WTC11 (cell line): ENCODE measurements at regions not wholly inside any gene's neighbourhood (a gene's known extent, or its start where the extent isn't known, plus 50 kb on each side); places are given as distances from the start of the nearest gene placed in this dataset.

Experiments
- ATAC-seq: fragments of 200-7000 bp; cut with Tn5 transposase; 2 replicates; pipeline ENCODE4 v1.10.0; 2021; ENCODE audit warnings: mild to moderate bottlenecking, moderate library complexity
- CTCF ChIA-PET: fragments of 300-600 bp; sonication (Branson Sonifier 250); formaldehyde crosslinking; loops from one replicate; lab custom pipeline; 2021; ENCODE audit warnings: antibody characterized with exemption; lab: Charles Lee
- POLR2A ChIA-PET: fragments of 350-600 bp; sonication (Branson Sonifier 250); formaldehyde crosslinking; loops from one replicate; lab custom pipeline; 2021; ENCODE audit warnings: antibody characterized with exemption; lab: Charles Lee
- DNase-seq: peaks from one replicate; pipeline ENCODE4 v3.0.0; 2021; ENCODE audit warnings: low spot score
- H3K27ac Mint-ChIP-seq: 2 replicates; pipeline ENCODE4 v1.8.0; 2021; ENCODE audit warnings: mixed read lengths
- H3K27me3 Mint-ChIP-seq: 2 replicates; pipeline ENCODE4 v1.8.0; 2021; ENCODE audit warnings: low read depth, mild to moderate bottlenecking, moderate library complexity, mixed read lengths
- H3K36me3 Mint-ChIP-seq: 2 replicates; pipeline ENCODE4 v1.8.0; 2021; ENCODE audit warnings: mixed read lengths
- H3K4me1 Mint-ChIP-seq: 2 replicates; pipeline ENCODE4 v1.8.0; 2022; ENCODE audit warnings: mixed read lengths
- H3K4me3 Mint-ChIP-seq: 2 replicates; pipeline ENCODE4 v1.8.0; 2021; ENCODE audit warnings: mild to moderate bottlenecking, moderate library complexity, mixed read lengths
- H3K9me3 Mint-ChIP-seq: 2 replicates; pipeline ENCODE4 v1.8.0; 2021; ENCODE audit warnings: mixed read lengths
- ATF1 ChIP-seq: sonication (generic); formaldehyde crosslinking; IDR thresholded peaks from 2 replicates; pipeline ENCODE4 v1.8.1; 2023; ENCODE audit warnings: mild to moderate bottlenecking, moderate library complexity, missing genetic modification reagents
- CREB1 ChIP-seq: sonication (generic); formaldehyde crosslinking; IDR thresholded peaks from 2 replicates; pipeline ENCODE4 v1.8.0; 2023; ENCODE audit warnings: mild to moderate bottlenecking, missing genetic modification reagents
- FOXK1 ChIP-seq: sonication (generic); formaldehyde crosslinking; IDR thresholded peaks from 2 replicates; pipeline ENCODE4 v1.8.0; 2022; ENCODE audit warnings: mild to moderate bottlenecking, moderate library complexity, missing genetic modification reagents
- FOXP4 ChIP-seq: sonication (generic); formaldehyde crosslinking; IDR thresholded peaks from 2 replicates; pipeline ENCODE4 v1.8.0; 2022; ENCODE audit warnings: mild to moderate bottlenecking, missing genetic modification reagents
- PREB ChIP-seq: sonication (generic); formaldehyde crosslinking; IDR thresholded peaks from 2 replicates; pipeline ENCODE4 v1.8.1; 2022; ENCODE audit warnings: mild to moderate bottlenecking, missing genetic modification reagents, moderate library complexity, borderline replicate concordance
- SOX15 ChIP-seq: fragments of 250-450 bp; sonication (Bioruptor Pico); IDR thresholded peaks from 2 replicates; pipeline ENCODE4 v1.9.0; 2021; ENCODE audit warnings: mild to moderate bottlenecking
- TCF7 ChIP-seq: sonication (generic); formaldehyde crosslinking; IDR thresholded peaks from 2 replicates; pipeline ENCODE4 v1.8.0; 2022; ENCODE audit warnings: mild to moderate bottlenecking, low read depth, missing genetic modification reagents, moderate library complexity
- TP53 ChIP-seq: sonication (generic); formaldehyde crosslinking; IDR thresholded peaks from 2 replicates; pipeline ENCODE4 v1.8.1; 2023; ENCODE audit warnings: mild to moderate bottlenecking, missing genetic modification reagents
- TF ChIP-seq, protein P1 (sequence below): fragments of 200-600 bp; IDR thresholded peaks from 2 replicates; pipeline ENCODE4 v1.8.0; 2022; ENCODE audit warnings: antibody characterized with exemption
- TF ChIP-seq, protein P2 (sequence below): fragments of 250-450 bp; sonication (Bioruptor Pico); IDR thresholded peaks from 2 replicates; pipeline ENCODE4 v1.9.0; 2021; ENCODE audit warnings: mild to moderate bottlenecking
- TF ChIP-seq, protein P3 (sequence below): sonication (generic); formaldehyde crosslinking; IDR thresholded peaks from 2 replicates; pipeline ENCODE4 v1.8.1; 2022; ENCODE audit warnings: mild to moderate bottlenecking, moderate library complexity, missing genetic modification reagents
- TF ChIP-seq, protein P4 (sequence below): sonication (generic); formaldehyde crosslinking; conservative IDR thresholded peaks from 2 replicates; pipeline ENCODE4 v1.8.1; 2022; ENCODE audit warnings: mild to moderate bottlenecking, missing genetic modification reagents

DNA sequence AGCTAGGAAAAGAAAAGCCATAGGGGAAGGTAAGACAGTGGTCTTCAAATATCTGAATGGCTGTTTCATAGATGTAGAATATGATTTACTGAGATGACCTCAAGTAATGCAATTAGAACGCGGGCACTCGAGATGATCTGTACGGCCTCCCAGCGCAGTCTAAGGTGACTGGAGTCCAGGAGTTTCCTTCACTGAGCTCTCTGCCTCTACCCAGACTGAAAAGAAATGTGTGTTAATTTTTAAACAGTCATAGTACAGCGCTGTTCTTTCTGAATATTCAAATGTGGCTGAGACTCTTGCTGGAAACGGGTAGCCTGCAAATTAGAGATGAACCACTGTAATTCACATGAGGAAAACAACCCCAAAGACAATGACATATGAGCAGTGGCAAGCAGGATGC, 562.4 kb upstream of the AUTS2 start (continued):
- TF ChIP-seq, protein P1, sequence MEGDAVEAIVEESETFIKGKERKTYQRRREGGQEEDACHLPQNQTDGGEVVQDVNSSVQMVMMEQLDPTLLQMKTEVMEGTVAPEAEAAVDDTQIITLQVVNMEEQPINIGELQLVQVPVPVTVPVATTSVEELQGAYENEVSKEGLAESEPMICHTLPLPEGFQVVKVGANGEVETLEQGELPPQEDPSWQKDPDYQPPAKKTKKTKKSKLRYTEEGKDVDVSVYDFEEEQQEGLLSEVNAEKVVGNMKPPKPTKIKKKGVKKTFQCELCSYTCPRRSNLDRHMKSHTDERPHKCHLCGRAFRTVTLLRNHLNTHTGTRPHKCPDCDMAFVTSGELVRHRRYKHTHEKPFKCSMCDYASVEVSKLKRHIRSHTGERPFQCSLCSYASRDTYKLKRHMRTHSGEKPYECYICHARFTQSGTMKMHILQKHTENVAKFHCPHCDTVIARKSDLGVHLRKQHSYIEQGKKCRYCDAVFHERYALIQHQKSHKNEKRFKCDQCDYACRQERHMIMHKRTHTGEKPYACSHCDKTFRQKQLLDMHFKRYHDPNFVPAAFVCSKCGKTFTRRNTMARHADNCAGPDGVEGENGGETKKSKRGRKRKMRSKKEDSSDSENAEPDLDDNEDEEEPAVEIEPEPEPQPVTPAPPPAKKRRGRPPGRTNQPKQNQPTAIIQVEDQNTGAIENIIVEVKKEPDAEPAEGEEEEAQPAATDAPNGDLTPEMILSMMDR: no peak
- TF ChIP-seq ATF1 (CRISPR knock-in tag): no peak

GRCh38 chr7:69036301-69036700, 562.0 kb upstream of the AUTS2 start:
- Mint-ChIP-seq H3K36me3 (no peaks in the 10 kb centered on the region), H3K27ac (no peak overlapping the region), H3K4me1 (no peaks in the 10 kb centered on the region), H3K4me3 (no peak overlapping the region), H3K27me3 (no peaks in the 10 kb centered on the region), H3K9me3 (no peaks in the 10 kb centered on the region)
- DNase-seq (no peak), ATAC-seq (no peak)
- ChIA-PET POLR2A (no interaction called here), CTCF (no interaction called here)
- no peak for TF ChIP-seq FOXK1 (CRISPR knock-in tag)
- TF ChIP-seq, protein P2, sequence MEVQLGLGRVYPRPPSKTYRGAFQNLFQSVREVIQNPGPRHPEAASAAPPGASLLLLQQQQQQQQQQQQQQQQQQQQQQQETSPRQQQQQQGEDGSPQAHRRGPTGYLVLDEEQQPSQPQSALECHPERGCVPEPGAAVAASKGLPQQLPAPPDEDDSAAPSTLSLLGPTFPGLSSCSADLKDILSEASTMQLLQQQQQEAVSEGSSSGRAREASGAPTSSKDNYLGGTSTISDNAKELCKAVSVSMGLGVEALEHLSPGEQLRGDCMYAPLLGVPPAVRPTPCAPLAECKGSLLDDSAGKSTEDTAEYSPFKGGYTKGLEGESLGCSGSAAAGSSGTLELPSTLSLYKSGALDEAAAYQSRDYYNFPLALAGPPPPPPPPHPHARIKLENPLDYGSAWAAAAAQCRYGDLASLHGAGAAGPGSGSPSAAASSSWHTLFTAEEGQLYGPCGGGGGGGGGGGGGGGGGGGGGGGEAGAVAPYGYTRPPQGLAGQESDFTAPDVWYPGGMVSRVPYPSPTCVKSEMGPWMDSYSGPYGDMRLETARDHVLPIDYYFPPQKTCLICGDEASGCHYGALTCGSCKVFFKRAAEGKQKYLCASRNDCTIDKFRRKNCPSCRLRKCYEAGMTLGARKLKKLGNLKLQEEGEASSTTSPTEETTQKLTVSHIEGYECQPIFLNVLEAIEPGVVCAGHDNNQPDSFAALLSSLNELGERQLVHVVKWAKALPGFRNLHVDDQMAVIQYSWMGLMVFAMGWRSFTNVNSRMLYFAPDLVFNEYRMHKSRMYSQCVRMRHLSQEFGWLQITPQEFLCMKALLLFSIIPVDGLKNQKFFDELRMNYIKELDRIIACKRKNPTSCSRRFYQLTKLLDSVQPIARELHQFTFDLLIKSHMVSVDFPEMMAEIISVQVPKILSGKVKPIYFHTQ: no peak

- peaks cover 16% of the 10 kb centered on the region for H3K9me3 Mint-ChIP-seq
- ATAC-seq: no peak
- no peak overlapping the region for H3K27ac Mint-ChIP-seq
- POLR2A ChIA-PET: no interaction called here
- CTCF ChIA-PET: no interaction called here
- TF ChIP-seq, protein P1: no peak
- no peak for TF ChIP-seq FOXP4 (CRISPR knock-in tag)
- no peak for TF ChIP-seq CREB1
- no peak for TF ChIP-seq PREB
- TF ChIP-seq TP53: no peak
- no peak for TF ChIP-seq ATF1 (CRISPR knock-in tag)
- TF ChIP-seq SOX15 (CRISPR knock-in tag): no peak
- TF ChIP-seq, protein P3, sequence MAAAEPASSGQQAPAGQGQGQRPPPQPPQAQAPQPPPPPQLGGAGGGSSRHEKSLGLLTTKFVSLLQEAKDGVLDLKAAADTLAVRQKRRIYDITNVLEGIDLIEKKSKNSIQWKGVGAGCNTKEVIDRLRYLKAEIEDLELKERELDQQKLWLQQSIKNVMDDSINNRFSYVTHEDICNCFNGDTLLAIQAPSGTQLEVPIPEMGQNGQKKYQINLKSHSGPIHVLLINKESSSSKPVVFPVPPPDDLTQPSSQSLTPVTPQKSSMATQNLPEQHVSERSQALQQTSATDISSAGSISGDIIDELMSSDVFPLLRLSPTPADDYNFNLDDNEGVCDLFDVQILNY (CRISPR knock-in tag): no peak
- TF ChIP-seq, protein P4, sequence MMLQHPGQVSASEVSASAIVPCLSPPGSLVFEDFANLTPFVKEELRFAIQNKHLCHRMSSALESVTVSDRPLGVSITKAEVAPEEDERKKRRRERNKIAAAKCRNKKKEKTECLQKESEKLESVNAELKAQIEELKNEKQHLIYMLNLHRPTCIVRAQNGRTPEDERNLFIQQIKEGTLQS: no peak
- TF ChIP-seq TCF7 (CRISPR knock-in tag): no peak
- no peaks in the 10 kb centered on the region for H3K27me3 Mint-ChIP-seq
- peaks cover 8% of the 10 kb centered on the region for H3K36me3 Mint-ChIP-seq
- H3K4me3 Mint-ChIP-seq: no peak overlapping the region
- no peak for DNase-seq
- H3K4me1 Mint-ChIP-seq: no peaks in the 10 kb centered on the region
Measured at GRCh38 chr7:69038915-69039314, 559.4 kb upstream of the AUTS2 start.
